ENCODE measurements at regions not wholly inside any gene's neighbourhood (a gene's known extent, or its start where the extent isn't known, plus 50 kb on each side); places are given as distances from the start of the nearest gene placed in this dataset.

DNA sequence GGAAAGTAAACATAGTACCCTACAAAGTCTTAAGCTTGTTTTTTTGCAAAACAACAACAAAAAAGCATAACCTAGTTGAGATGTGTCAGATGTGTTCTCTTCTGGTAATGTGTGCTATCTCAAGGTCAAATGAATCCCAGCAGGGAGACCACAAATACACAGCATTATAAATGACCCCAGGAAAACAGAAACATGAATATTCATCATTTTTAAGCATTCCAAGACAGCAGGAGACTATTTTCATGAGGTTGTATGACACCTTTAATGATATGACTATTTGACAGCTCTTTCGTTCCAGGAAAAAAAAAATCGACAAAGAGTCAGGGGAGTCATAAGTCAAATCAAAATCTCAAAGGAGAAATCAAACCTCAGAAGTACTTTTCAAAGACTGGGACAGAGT is 62.7 kb upstream of the CBLB start:
- TF ChIP-seq CTCF (IDR thresholded peaks at IDR 0.05; ENCODE audit: poor library complexity) (no peak), EZH2phosphoT487 (IDR thresholded peaks at IDR 0.05; ENCODE audit: low read depth, severe bottlenecking, unreplicated experiment) (no peak), EZH2 (IDR thresholded peaks at IDR 0.05; ENCODE audit: borderline replicate concordance) (no peak)
